Stimulated activated CD4-positive, alpha-beta T cell treated with anti-CD3 and anti-CD28 coated beads, Interleukin-1b, Interleukin-23, amount 100 ng/mL, for 24 hours (primary cell): ENCODE measurements at regions not wholly inside any gene's neighbourhood (a gene's known extent, or its start where the extent isn't known, plus 50 kb on each side); places are given as distances from the start of the nearest gene placed in this dataset.
"Not testable (repeated sequence)": the region's sequence is repeated elsewhere in the genome, so short reads cannot be mapped to it uniquely, and the experiment has no call there.

Experiments
- DNase-seq, 4 experiments: peaks; one replicate each; pipeline ENCODE4 v3.0.0-alpha.2; 2020; ENCODE audit warnings: low read depth in 4 of 4, low spot score in 1 of 4

GRCh38 chr7:140283472-140283871 is 106.7 kb upstream of the KDM7A start:
- no peak for DNase-seq

GRCh38 chr7:140281960-140282359 is 105.2 kb upstream of the KDM7A start:
- no peak for DNase-seq

- no peak for DNase-seq
These were observed 104.5 kb upstream of the KDM7A start for GRCh38 chr7:140281255-140281654.

- no peak for DNase-seq
These were observed 99.2 kb upstream of the KDM7A start for GRCh38 chr7:140276001-140276400.

GRCh38 chr7:140275069-140275965 is 98.5 kb upstream of the KDM7A start:
- no peak for DNase-seq

- DNase-seq: no peak
These were observed 96.6 kb upstream of the KDM7A start for GRCh38 chr7:140273417-140273816.

- DNase-seq: not testable (repeated sequence)
These were observed 94.8 kb upstream of the KDM7A start for GRCh38 chr7:140271643-140271968.

- no peak for DNase-seq
These were observed 92.3 kb upstream of the KDM7A start for GRCh38 chr7:140269004-140269638.

GRCh38 chr7:140267381-140268226 is 90.8 kb upstream of the KDM7A start:
- DNase-seq: no peak

- no peak for DNase-seq
These were observed 86.5 kb upstream of the KDM7A start for GRCh38 chr7:140263277-140263676.

GRCh38 chr7:140262242-140262903 is 85.6 kb upstream of the KDM7A start:
- no peak for DNase-seq

GRCh38 chr7:140261522-140261921 is 84.7 kb upstream of the KDM7A start:
- no peak for DNase-seq

- no peak for DNase-seq
These were observed 84.3 kb upstream of the KDM7A start for GRCh38 chr7:140261105-140261486.

GRCh38 chr7:140260352-140261104 is 83.7 kb upstream of the KDM7A start:
- no peak for DNase-seq

GRCh38 chr7:140257278-140257677 is 80.5 kb upstream of the KDM7A start:
- not testable (repeated sequence) for DNase-seq

- not testable (repeated sequence) for DNase-seq
These were observed 78.2 kb upstream of the KDM7A start for GRCh38 chr7:140254976-140255375.

- DNase-seq: no peak
These were observed 72.4 kb upstream of the KDM7A start for GRCh38 chr7:140249036-140249806.

GRCh38 chr7:140247559-140247958 is 70.8 kb upstream of the KDM7A start:
- no peak for DNase-seq

- no peak for DNase-seq
These were observed 68.9 kb upstream of the KDM7A start for GRCh38 chr7:140245611-140246105.
